ENCODE measurements at regions not wholly inside any gene's neighbourhood (a gene's known extent, or its start where the extent isn't known, plus 50 kb on each side); places are given as distances from the start of the nearest gene placed in this dataset.
"Not testable (repeated sequence)": the region's sequence is repeated elsewhere in the genome, so short reads cannot be mapped to it uniquely, and the experiment has no call there.

- not testable (repeated sequence) for DNase-seq
Measured at GRCh38 chr3:172579753-172580152, 56.5 kb upstream of the TNFSF10 start.

GRCh38 chr3:172578714-172579113 lies 55.5 kb upstream of the TNFSF10 start:
- DNase-seq: not testable (repeated sequence)

- DNase-seq: peak in 3 of 4 experiments; percentile 38 to 55 (median 53)
Measured at GRCh38 chr3:172577987-172578570, 54.8 kb upstream of the TNFSF10 start.

GRCh38 chr3:172575375-172575774 lies 52.1 kb upstream of the TNFSF10 start:
- no peak for DNase-seq

DNA sequence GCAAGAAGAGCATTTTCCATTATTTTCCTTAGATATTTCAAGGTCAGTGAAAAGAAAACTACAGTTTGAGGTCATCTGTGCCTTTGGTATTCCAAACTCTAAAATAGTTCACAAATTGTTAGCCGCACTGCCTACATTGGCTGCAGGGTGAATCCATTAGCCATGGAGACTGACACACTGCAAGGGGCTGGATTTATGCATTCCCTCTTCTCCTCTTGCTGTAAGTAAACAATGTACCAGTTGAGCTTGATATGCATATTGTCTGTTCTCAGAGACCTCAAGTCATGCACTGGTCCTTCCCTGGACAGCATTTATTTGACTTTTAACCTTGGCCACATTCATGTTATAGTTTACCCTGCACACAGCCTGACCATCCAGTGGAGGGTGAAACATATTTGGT lies 50.2 kb upstream of the TNFSF10 start:
- no peak for DNase-seq

All from suppressor macrophage (primary cell).